ENCODE measurements at regions not wholly inside any gene's neighbourhood (a gene's known extent, or its start where the extent isn't known, plus 50 kb on each side); places are given as distances from the start of the nearest gene placed in this dataset.
A peak's percentile ranks its signal among the peaks of the same experiment; 100 is the strongest.

GRCh38 chr3:68328049-68328448 lies 604.3 kb downstream of the TAFA4 start:
- no peak for DNase-seq
- peaks cover 4% of the 10 kb centered on the region for H3K9me3 Mint-ChIP-seq (ENCODE audit: low read depth)
- H3K27ac Mint-ChIP-seq, result no peak overlapping the region
- ATAC-seq, result no peak
- H3K4me1 Mint-ChIP-seq, result no peaks in the 10 kb centered on the region
- H3K4me3 Mint-ChIP-seq, result no peak overlapping the region
- CTCF ChIA-PET, result no interaction called here
- no peaks in the 10 kb centered on the region for H3K27me3 Mint-ChIP-seq
- H3K36me3 Mint-ChIP-seq, result no peaks in the 10 kb centered on the region

GRCh38 chr3:68315964-68316363 lies 616.4 kb downstream of the TAFA4 start:
- CTCF ChIA-PET, result no interaction called here
- peaks cover 8% of the 10 kb centered on the region for H3K9me3 Mint-ChIP-seq (ENCODE audit: low read depth)
- no peak overlapping the region for H3K27ac Mint-ChIP-seq
- no peaks in the 10 kb centered on the region for H3K36me3 Mint-ChIP-seq
- ATAC-seq (no peak), DNase-seq (no peak)
- H3K4me3 Mint-ChIP-seq, result no peak overlapping the region
- no peaks in the 10 kb centered on the region for H3K27me3 Mint-ChIP-seq
- H3K4me1 Mint-ChIP-seq, result no peaks in the 10 kb centered on the region

- no peaks in the 10 kb centered on the region for H3K36me3 Mint-ChIP-seq
- H3K4me3 Mint-ChIP-seq, result no peak overlapping the region
- no peaks in the 10 kb centered on the region for H3K4me1 Mint-ChIP-seq
- no peak overlapping the region for H3K27ac Mint-ChIP-seq
- H3K27me3 Mint-ChIP-seq, result no peaks in the 10 kb centered on the region
- DNase-seq (no peak), ATAC-seq (no peak)
- CTCF ChIA-PET, result no interaction called here
- peaks cover 8% of the 10 kb centered on the region for H3K9me3 Mint-ChIP-seq (ENCODE audit: low read depth)
Measured at GRCh38 chr3:68315546-68315945, 616.8 kb downstream of the TAFA4 start.

GRCh38 chr3:68306571-68306970 lies 625.8 kb downstream of the TAFA4 start:
- Mint-ChIP-seq H3K36me3 (no peaks in the 10 kb centered on the region), H3K9me3 (ENCODE audit: low read depth) (peaks cover 3% of the 10 kb centered on the region), H3K4me3 (no peak overlapping the region), H3K4me1 (no peaks in the 10 kb centered on the region), H3K27me3 (no peaks in the 10 kb centered on the region), H3K27ac (no peak overlapping the region)
- peak; percentile 41 for DNase-seq
- CTCF ChIA-PET, result no interaction called here
- no peak for ATAC-seq

GRCh38 chr3:68295457-68295856 lies 636.9 kb downstream of the TAFA4 start:
- Mint-ChIP-seq H3K4me3 (no peak overlapping the region), H3K36me3 (no peaks in the 10 kb centered on the region), H3K27me3 (no peaks in the 10 kb centered on the region), H3K9me3 (ENCODE audit: low read depth) (peaks cover 3% of the 10 kb centered on the region), H3K27ac (no peak overlapping the region), H3K4me1 (no peaks in the 10 kb centered on the region)
- DNase-seq (no peak), ATAC-seq (no peak)
- CTCF ChIA-PET, result no interaction called here

- Mint-ChIP-seq H3K4me3 (no peak overlapping the region), H3K36me3 (no peaks in the 10 kb centered on the region), H3K9me3 (ENCODE audit: low read depth) (no peaks in the 10 kb centered on the region), H3K4me1 (no peaks in the 10 kb centered on the region), H3K27ac (no peak overlapping the region), H3K27me3 (no peaks in the 10 kb centered on the region)
- CTCF ChIA-PET, result no interaction called here
- ATAC-seq, result no peak
- DNase-seq, result no peak
Measured at GRCh38 chr3:68290333-68290732, 635.9 kb upstream of the SUCLG2 start.

GRCh38 chr3:68288085-68288484 lies 633.7 kb upstream of the SUCLG2 start:
- CTCF ChIA-PET, result no interaction called here
- no peaks in the 10 kb centered on the region for H3K9me3 Mint-ChIP-seq (ENCODE audit: low read depth)
- no peak overlapping the region for H3K27ac Mint-ChIP-seq
- no peaks in the 10 kb centered on the region for H3K27me3 Mint-ChIP-seq
- H3K4me3 Mint-ChIP-seq, result no peak overlapping the region
- ATAC-seq, result no peak
- DNase-seq, result no peak
- no peaks in the 10 kb centered on the region for H3K4me1 Mint-ChIP-seq
- H3K36me3 Mint-ChIP-seq, result no peaks in the 10 kb centered on the region

GRCh38 chr3:68287101-68287500 lies 632.7 kb upstream of the SUCLG2 start:
- Mint-ChIP-seq H3K27me3 (no peaks in the 10 kb centered on the region), H3K4me3 (no peak overlapping the region), H3K36me3 (no peaks in the 10 kb centered on the region), H3K9me3 (ENCODE audit: low read depth) (peaks cover 1% of the 10 kb centered on the region), H3K27ac (no peak overlapping the region), H3K4me1 (no peaks in the 10 kb centered on the region)
- no peak for ATAC-seq
- no peak for DNase-seq
- CTCF ChIA-PET, result no interaction called here

- CTCF ChIA-PET, result no interaction called here
- no peaks in the 10 kb centered on the region for H3K36me3 Mint-ChIP-seq
- no peaks in the 10 kb centered on the region for H3K9me3 Mint-ChIP-seq (ENCODE audit: low read depth)
- no peaks in the 10 kb centered on the region for H3K27me3 Mint-ChIP-seq
- H3K4me3 Mint-ChIP-seq, result no peak overlapping the region
- no peak for ATAC-seq
- no peak overlapping the region for H3K27ac Mint-ChIP-seq
- no peaks in the 10 kb centered on the region for H3K4me1 Mint-ChIP-seq
- no peak for DNase-seq
Measured at GRCh38 chr3:68274286-68274685, 619.9 kb upstream of the SUCLG2 start.

GRCh38 chr3:68271145-68271544 lies 616.7 kb upstream of the SUCLG2 start:
- no peak overlapping the region for H3K4me3 Mint-ChIP-seq
- H3K9me3 Mint-ChIP-seq (ENCODE audit: low read depth), result no peaks in the 10 kb centered on the region
- DNase-seq, result no peak
- no peaks in the 10 kb centered on the region for H3K27me3 Mint-ChIP-seq
- ATAC-seq, result no peak
- no peaks in the 10 kb centered on the region for H3K4me1 Mint-ChIP-seq
- no peak overlapping the region for H3K27ac Mint-ChIP-seq
- no peaks in the 10 kb centered on the region for H3K36me3 Mint-ChIP-seq
- CTCF ChIA-PET, result no interaction called here

GRCh38 chr3:68256635-68257223 lies 602.3 kb upstream of the SUCLG2 start:
- H3K4me3 Mint-ChIP-seq, result no peak overlapping the region
- ATAC-seq, result no peak
- H3K27ac Mint-ChIP-seq, result no peak overlapping the region
- CTCF ChIA-PET, result no interaction called here
- H3K27me3 Mint-ChIP-seq, result no peaks in the 10 kb centered on the region
- peaks cover 5% of the 10 kb centered on the region for H3K9me3 Mint-ChIP-seq (ENCODE audit: low read depth)
- no peaks in the 10 kb centered on the region for H3K36me3 Mint-ChIP-seq
- no peaks in the 10 kb centered on the region for H3K4me1 Mint-ChIP-seq
- DNase-seq, result no peak

GRCh38 chr3:68249265-68249664 lies 594.9 kb upstream of the SUCLG2 start:
- Mint-ChIP-seq H3K9me3 (ENCODE audit: low read depth) (peaks cover 5% of the 10 kb centered on the region), H3K4me3 (no peak overlapping the region)
- no peak for ATAC-seq

GRCh38 chr3:68242606-68243005 lies 588.2 kb upstream of the SUCLG2 start:
- CTCF ChIA-PET, result no interaction called here
- H3K27ac Mint-ChIP-seq, result no peak overlapping the region
- DNase-seq (no peak), ATAC-seq (no peak)
- H3K27me3 Mint-ChIP-seq, result no peaks in the 10 kb centered on the region
- H3K4me3 Mint-ChIP-seq, result no peak overlapping the region
- H3K9me3 Mint-ChIP-seq (ENCODE audit: low read depth), result no peaks in the 10 kb centered on the region
- H3K36me3 Mint-ChIP-seq, result no peaks in the 10 kb centered on the region
- no peaks in the 10 kb centered on the region for H3K4me1 Mint-ChIP-seq

More at GRCh38 chr3:68249265-68249664, 594.9 kb upstream of the SUCLG2 start:
- no peak overlapping the region for H3K27ac Mint-ChIP-seq
- H3K27me3 Mint-ChIP-seq, result no peaks in the 10 kb centered on the region
- DNase-seq, result no peak
- CTCF ChIA-PET, result no interaction called here
- no peaks in the 10 kb centered on the region for H3K36me3 Mint-ChIP-seq
- peaks cover 2% of the 10 kb centered on the region for H3K4me1 Mint-ChIP-seq

GRCh38 chr3:68239542-68239941 lies 585.1 kb upstream of the SUCLG2 start:
- ATAC-seq (no peak), DNase-seq (no peak)
- H3K4me3 Mint-ChIP-seq, result no peak overlapping the region
- CTCF ChIA-PET, result no interaction called here
- no peaks in the 10 kb centered on the region for H3K4me1 Mint-ChIP-seq
- no peaks in the 10 kb centered on the region for H3K36me3 Mint-ChIP-seq
- no peaks in the 10 kb centered on the region for H3K27me3 Mint-ChIP-seq
- no peak overlapping the region for H3K27ac Mint-ChIP-seq
- H3K9me3 Mint-ChIP-seq (ENCODE audit: low read depth), result no peaks in the 10 kb centered on the region
